ENCODE measurements at regions not wholly inside any gene's neighbourhood (a gene's known extent, or its start where the extent isn't known, plus 50 kb on each side); places are given as distances from the start of the nearest gene placed in this dataset.
A peak's percentile ranks its signal among the peaks of the same experiment; 100 is the strongest.

DNA sequence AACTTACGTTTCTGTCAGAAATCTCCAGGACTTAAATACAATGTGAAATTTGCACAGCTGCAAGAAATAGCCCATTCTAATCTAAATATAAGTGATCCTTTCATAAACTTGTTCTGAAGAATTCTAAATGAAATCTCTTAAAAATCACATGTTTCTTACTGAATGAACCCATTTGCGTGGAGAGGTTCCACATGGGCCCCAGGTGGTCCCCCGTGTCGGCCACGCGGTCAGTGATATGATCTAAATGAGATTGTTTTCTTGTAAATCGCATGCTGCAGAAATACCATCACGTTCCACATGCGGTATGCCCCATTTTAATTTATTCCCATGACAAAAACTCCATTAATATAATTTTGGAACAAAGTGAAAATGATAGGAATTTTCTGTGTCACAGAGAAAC is 818.9 kb upstream of the SLC35B3 start:
- Histone ChIP-seq H3K27me3 (ENCODE audit: control insufficient read depth in 3 of 3, insufficient read depth in 3 of 3, low read length in 3 of 3) (no peaks in the 10 kb centered on the region), H3K27ac (ENCODE audit: low read depth in 1 of 3, low read length in 2 of 3) (no peak overlapping the region), H3K36me3 (ENCODE audit: control insufficient read depth in 3 of 3, insufficient read depth in 2 of 3, low read depth in 1 of 3, low read length in 3 of 3) (no peaks in the 10 kb centered on the region), H3K9me3 (ENCODE audit: control insufficient read depth in 2 of 2, insufficient read depth in 1 of 2, low read depth in 1 of 2, low read length in 1 of 2) (no peaks in the 10 kb centered on the region), H3K4me3 (ENCODE audit: low read depth in 1 of 3, low read length in 3 of 3) (no peak overlapping the region), H3K4me1 (ENCODE audit: control insufficient read depth in 3 of 3, insufficient read depth in 2 of 3, low read depth in 1 of 3, low read length in 2 of 3) (no peaks in the 10 kb centered on the region)
- no peak for FAIRE-seq
- 75 to 80% (median 79%) methylated on average over 9 of the region's 9 CpGs for WGBS, 3 donors
- no peak for DNase-seq

GRCh38 chr6:9252799-9253198 is 817.5 kb upstream of the SLC35B3 start:
- 52 to 70% (median 57%) methylated on average over 4 of the region's 4 CpGs for WGBS, 3 donors
- DNase-seq (no peak), FAIRE-seq (no peak)
- no peak overlapping the region for H3K4me3 ChIP-seq (ENCODE audit: low read depth in 1 of 3, low read length in 3 of 3)
- no peaks in the 10 kb centered on the region for H3K4me1 ChIP-seq (ENCODE audit: control insufficient read depth in 3 of 3, insufficient read depth in 2 of 3, low read depth in 1 of 3, low read length in 2 of 3)
- no peaks in the 10 kb centered on the region for H3K27me3 ChIP-seq (ENCODE audit: control insufficient read depth in 3 of 3, insufficient read depth in 3 of 3, low read length in 3 of 3)
- no peak overlapping the region for H3K27ac ChIP-seq (ENCODE audit: low read depth in 1 of 3, low read length in 2 of 3)
- no peaks in the 10 kb centered on the region for H3K9me3 ChIP-seq (ENCODE audit: control insufficient read depth in 2 of 2, insufficient read depth in 1 of 2, low read depth in 1 of 2, low read length in 1 of 2)
- no peaks in the 10 kb centered on the region for H3K36me3 ChIP-seq (ENCODE audit: control insufficient read depth in 3 of 3, insufficient read depth in 2 of 3, low read depth in 1 of 3, low read length in 3 of 3)

DNA sequence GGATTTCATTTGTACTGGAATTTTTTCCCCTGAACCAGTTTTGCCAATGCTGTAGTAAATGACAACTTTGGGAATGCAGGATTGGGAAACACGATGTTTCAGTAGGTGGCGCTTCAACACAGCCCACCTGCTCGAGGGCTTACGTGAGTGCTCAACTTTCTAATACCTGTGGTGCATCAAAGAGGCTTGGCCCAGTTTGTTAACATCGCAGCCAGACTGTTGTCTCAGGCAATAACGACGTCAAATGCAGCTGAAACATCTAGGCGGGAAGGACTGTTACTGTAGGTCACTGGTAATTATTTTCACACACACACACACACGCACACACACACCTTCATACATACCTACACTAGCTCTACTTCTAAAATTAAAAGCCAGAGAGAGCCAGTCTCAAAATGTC is 815.5 kb upstream of the SLC35B3 start:
- WGBS, 3 donors, result 14 to 17% (median 16%) methylated on average over 9 of the region's 9 CpGs
- Histone ChIP-seq H3K4me3 (ENCODE audit: low read depth in 1 of 3, low read length in 3 of 3) (no peak overlapping the region), H3K27me3 (ENCODE audit: control insufficient read depth in 3 of 3, insufficient read depth in 3 of 3, low read length in 3 of 3) (no peaks in the 10 kb centered on the region), H3K36me3 (ENCODE audit: control insufficient read depth in 3 of 3, insufficient read depth in 2 of 3, low read depth in 1 of 3, low read length in 3 of 3) (no peaks in the 10 kb centered on the region), H3K9me3 (ENCODE audit: control insufficient read depth in 2 of 2, insufficient read depth in 1 of 2, low read depth in 1 of 2, low read length in 1 of 2) (no peaks in the 10 kb centered on the region), H3K27ac (ENCODE audit: low read depth in 1 of 3, low read length in 2 of 3) (no peak overlapping the region), H3K4me1 (ENCODE audit: control insufficient read depth in 3 of 3, insufficient read depth in 2 of 3, low read depth in 1 of 3, low read length in 2 of 3) (no peaks in the 10 kb centered on the region)
- FAIRE-seq, result no peak
- DNase-seq, result peak in 1 of 2 donors; percentile 11

- Histone ChIP-seq H3K27ac (ENCODE audit: low read depth in 1 of 3, low read length in 2 of 3) (no peak overlapping the region), H3K9me3 (ENCODE audit: control insufficient read depth in 2 of 2, insufficient read depth in 1 of 2, low read depth in 1 of 2, low read length in 1 of 2) (no peaks in the 10 kb centered on the region), H3K4me3 (ENCODE audit: low read depth in 1 of 3, low read length in 3 of 3) (no peak overlapping the region), H3K36me3 (ENCODE audit: control insufficient read depth in 3 of 3, insufficient read depth in 2 of 3, low read depth in 1 of 3, low read length in 3 of 3) (no peaks in the 10 kb centered on the region), H3K27me3 (ENCODE audit: control insufficient read depth in 3 of 3, insufficient read depth in 3 of 3, low read length in 3 of 3) (no peaks in the 10 kb centered on the region), H3K4me1 (ENCODE audit: control insufficient read depth in 3 of 3, insufficient read depth in 2 of 3, low read depth in 1 of 3, low read length in 2 of 3) (no peaks in the 10 kb centered on the region)
- WGBS, 3 donors, result 90 to 97% (median 93%) methylated on average over 4 of the region's 4 CpGs
- FAIRE-seq (no peak), DNase-seq (no peak)
Measured at GRCh38 chr6:9248133-9248532, 812.8 kb upstream of the SLC35B3 start.

GRCh38 chr6:9240861-9241260 is 805.5 kb upstream of the SLC35B3 start:
- H3K36me3 ChIP-seq (ENCODE audit: control insufficient read depth in 3 of 3, insufficient read depth in 2 of 3, low read depth in 1 of 3, low read length in 3 of 3), result no peaks in the 10 kb centered on the region
- DNase-seq (no peak), FAIRE-seq (no peak)
- WGBS, 3 donors, result 84 to 93% (median 91%) methylated on average over 2 of the region's 2 CpGs
- no peak overlapping the region for H3K4me3 ChIP-seq (ENCODE audit: low read depth in 1 of 3, low read length in 3 of 3)
- H3K9me3 ChIP-seq (ENCODE audit: control insufficient read depth in 2 of 2, insufficient read depth in 1 of 2, low read depth in 1 of 2, low read length in 1 of 2), result no peaks in the 10 kb centered on the region
- no peak overlapping the region for H3K27ac ChIP-seq (ENCODE audit: low read depth in 1 of 3, low read length in 2 of 3)
- H3K27me3 ChIP-seq (ENCODE audit: control insufficient read depth in 3 of 3, insufficient read depth in 3 of 3, low read length in 3 of 3), result no peaks in the 10 kb centered on the region
- H3K4me1 ChIP-seq (ENCODE audit: control insufficient read depth in 3 of 3, insufficient read depth in 2 of 3, low read depth in 1 of 3, low read length in 2 of 3), result no peaks in the 10 kb centered on the region

- no peak overlapping the region for H3K27ac ChIP-seq (ENCODE audit: low read depth in 1 of 3, low read length in 2 of 3)
- no peak overlapping the region for H3K4me3 ChIP-seq (ENCODE audit: low read depth in 1 of 3, low read length in 3 of 3)
- H3K27me3 ChIP-seq (ENCODE audit: control insufficient read depth in 3 of 3, insufficient read depth in 3 of 3, low read length in 3 of 3), result no peaks in the 10 kb centered on the region
- H3K4me1 ChIP-seq (ENCODE audit: control insufficient read depth in 3 of 3, insufficient read depth in 2 of 3, low read depth in 1 of 3, low read length in 2 of 3), result no peaks in the 10 kb centered on the region
- no peaks in the 10 kb centered on the region for H3K36me3 ChIP-seq (ENCODE audit: control insufficient read depth in 3 of 3, insufficient read depth in 2 of 3, low read depth in 1 of 3, low read length in 3 of 3)
- no peaks in the 10 kb centered on the region for H3K9me3 ChIP-seq (ENCODE audit: control insufficient read depth in 2 of 2, insufficient read depth in 1 of 2, low read depth in 1 of 2, low read length in 1 of 2)
- FAIRE-seq (no peak), DNase-seq (no peak)
- 60 to 68% (median 60%) methylated on average over 6 of the region's 6 CpGs for WGBS, 3 donors
Measured at GRCh38 chr6:9236443-9236842, 801.1 kb upstream of the SLC35B3 start.

DNA sequence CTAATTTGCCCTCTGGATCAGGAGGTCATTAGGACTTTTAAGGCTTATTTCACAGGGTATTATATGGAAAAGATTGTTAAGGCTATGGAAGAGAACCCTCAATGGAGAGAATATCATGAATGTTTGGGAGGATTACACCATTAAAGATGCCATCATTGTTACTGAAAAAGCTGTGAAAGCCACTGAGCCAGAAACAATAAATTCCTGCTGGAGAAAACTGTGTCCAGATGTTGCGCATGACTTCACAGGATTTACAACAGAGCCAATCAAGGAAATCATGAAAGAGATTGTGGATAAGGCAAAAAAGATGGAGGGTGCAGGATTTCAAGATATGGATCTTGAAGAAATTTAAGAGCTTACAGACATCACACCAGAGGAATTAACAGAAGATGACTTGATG is 798.3 kb upstream of the SLC35B3 start:
- FAIRE-seq (no peak), DNase-seq (no peak)
- H3K4me3 ChIP-seq (ENCODE audit: low read depth in 1 of 3, low read length in 3 of 3), result no peak overlapping the region
- H3K27ac ChIP-seq (ENCODE audit: low read depth in 1 of 3, low read length in 2 of 3), result no peak overlapping the region
- H3K36me3 ChIP-seq (ENCODE audit: control insufficient read depth in 3 of 3, insufficient read depth in 2 of 3, low read depth in 1 of 3, low read length in 3 of 3), result no peaks in the 10 kb centered on the region
- H3K4me1 ChIP-seq (ENCODE audit: control insufficient read depth in 3 of 3, insufficient read depth in 2 of 3, low read depth in 1 of 3, low read length in 2 of 3), result no peaks in the 10 kb centered on the region
- no peaks in the 10 kb centered on the region for H3K27me3 ChIP-seq (ENCODE audit: control insufficient read depth in 3 of 3, insufficient read depth in 3 of 3, low read length in 3 of 3)
- no peaks in the 10 kb centered on the region for H3K9me3 ChIP-seq (ENCODE audit: control insufficient read depth in 2 of 2, insufficient read depth in 1 of 2, low read depth in 1 of 2, low read length in 1 of 2)
- WGBS, 3 donors, result 94 to 98% (median 96%) methylated on average over 1 of the region's 1 CpG

- no peak for FAIRE-seq
Measured at GRCh38 chr6:9233226-9233625, 797.9 kb upstream of the SLC35B3 start.

GRCh38 chr6:9225441-9225871 is 790.1 kb upstream of the SLC35B3 start:
- no peak for FAIRE-seq
- H3K27ac ChIP-seq (ENCODE audit: low read depth in 1 of 3, low read length in 2 of 3), result no peak overlapping the region
- H3K9me3 ChIP-seq (ENCODE audit: control insufficient read depth in 2 of 2, insufficient read depth in 1 of 2, low read depth in 1 of 2, low read length in 1 of 2), result no peaks in the 10 kb centered on the region
- WGBS, 3 donors, result 40 to 63% (median 45%) methylated on average over 3 of the region's 3 CpGs
- no peaks in the 10 kb centered on the region for H3K4me1 ChIP-seq (ENCODE audit: control insufficient read depth in 3 of 3, insufficient read depth in 2 of 3, low read depth in 1 of 3, low read length in 2 of 3)
- H3K27me3 ChIP-seq (ENCODE audit: control insufficient read depth in 3 of 3, insufficient read depth in 3 of 3, low read length in 3 of 3), result no peaks in the 10 kb centered on the region
- no peak for DNase-seq
- no peak overlapping the region for H3K4me3 ChIP-seq (ENCODE audit: low read depth in 1 of 3, low read length in 3 of 3)
- H3K36me3 ChIP-seq (ENCODE audit: control insufficient read depth in 3 of 3, insufficient read depth in 2 of 3, low read depth in 1 of 3, low read length in 3 of 3), result no peaks in the 10 kb centered on the region

More at GRCh38 chr6:9233226-9233625, 797.9 kb upstream of the SLC35B3 start:
- Histone ChIP-seq H3K4me1 (ENCODE audit: control insufficient read depth in 3 of 3, insufficient read depth in 2 of 3, low read depth in 1 of 3, low read length in 2 of 3) (no peaks in the 10 kb centered on the region), H3K4me3 (ENCODE audit: low read depth in 1 of 3, low read length in 3 of 3) (no peak overlapping the region), H3K27ac (ENCODE audit: low read depth in 1 of 3, low read length in 2 of 3) (no peak overlapping the region), H3K27me3 (ENCODE audit: control insufficient read depth in 3 of 3, insufficient read depth in 3 of 3, low read length in 3 of 3) (no peaks in the 10 kb centered on the region), H3K9me3 (ENCODE audit: control insufficient read depth in 2 of 2, insufficient read depth in 1 of 2, low read depth in 1 of 2, low read length in 1 of 2) (no peaks in the 10 kb centered on the region), H3K36me3 (ENCODE audit: control insufficient read depth in 3 of 3, insufficient read depth in 2 of 3, low read depth in 1 of 3, low read length in 3 of 3) (no peaks in the 10 kb centered on the region)
- WGBS, 3 donors, result 3 to 14% (median 10%) methylated on average over 2 of the region's 2 CpGs
- no peak for DNase-seq

Measured in small intestine (tissue), 7 donors.